Transverse colon (tissue), 4 donors: ENCODE measurements at regions not wholly inside any gene's neighbourhood (a gene's known extent, or its start where the extent isn't known, plus 50 kb on each side); places are given as distances from the start of the nearest gene placed in this dataset.
"Not testable (repeated sequence)": the region's sequence is repeated elsewhere in the genome, so short reads cannot be mapped to it uniquely, and the experiment has no call there.

ENCODE experiments used
- DNase-seq: peaks from one replicate; pipeline ENCODE4 v3.0.0-alpha.2; 2019
- H3K27ac ChIP-seq, 4 donors: fragments of 200-600 bp; sonication (generic); 2 replicates each; pipeline ENCODE4 v1.5.1; 2016 to 2018; ENCODE audit warnings: inconsistent platforms in 4 of 4
- H3K27me3 ChIP-seq: fragments of 200-600 bp; sonication (generic); 2 replicates; pipeline ENCODE4 v1.5.1; 2017; ENCODE audit warnings: inconsistent platforms
- H3K36me3 ChIP-seq, 4 donors: fragments of 200-600 bp; sonication (generic); 2 replicates each; pipeline ENCODE4 v1.5.1; 2017 to 2019; ENCODE audit warnings: inconsistent platforms in 4 of 4
- H3K4me1 ChIP-seq, 4 donors: fragments of 200-600 bp; sonication (generic); 2 replicates each; pipeline ENCODE4 v1.5.1; 2017 to 2020; ENCODE audit warnings: inconsistent platforms in 4 of 4
- H3K4me3 ChIP-seq, 4 donors: fragments of 200-600 bp; sonication (generic); 1 replicate in 1 of 4; 2 replicates in 3 of 4; pipeline versions ENCODE4 v1.5.1 to v1.6.1; 2017 to 2019; ENCODE audit warnings: inconsistent platforms in 4 of 4
- H3K9me3 ChIP-seq, 2 donors: fragments of 200-600 bp; sonication (generic); 2 replicates each; pipeline ENCODE4 v1.5.1; 2017 to 2019; ENCODE audit warnings: inconsistent platforms in 2 of 2
- EP300 ChIP-seq: sonication (generic); formaldehyde crosslinking; IDR thresholded peaks from one replicate; pipeline ENCODE4 v1.6.1; 2017; ENCODE audit warnings: antibody characterized with exemption, low read depth
- POLR2A ChIP-seq: fragments of 450-650 bp; IDR thresholded peaks from one replicate; pipeline ENCODE4 v1.6.1; 2016; ENCODE audit warnings: antibody characterized with exemption, mild to moderate bottlenecking, moderate library complexity
- POLR2AphosphoS5 ChIP-seq, 3 donors: sonication (generic); formaldehyde crosslinking; IDR thresholded peaks; one replicate each; pipeline ENCODE4 v1.6.1; 2016; ENCODE audit warnings: antibody characterized with exemption in 3 of 3
- WGBS, 2 donors: methylation state at CpG; one replicate each; pipeline ENCODE4 v1.1.5; 2018; ENCODE audit warnings: low coverage in 1 of 2; 5-methylcytosine and 5-hydroxymethylcytosine counted together
- in situ Hi-C, 4 donors: fragments of 200-750 bp; cut with MboI; loops; one replicate each; pipeline versions ENCODE4 v1.15.0 to v1.15.1; 2017; ENCODE audit warnings: low sequenced_read_pairs in 3 of 4, low pct_ligation_motif_present in 1 of 4, low pct_unique_long_range_greater_than_20kb in 1 of 4
- intact Hi-C: fragments of 100-400 bp; cut with DNase I; formaldehyde crosslinking; loops from one replicate; pipeline ENCODE4 v1.15.1; 2023; ENCODE audit warnings: low total_unique reads
- TF ChIP-seq, protein P1 (sequence below), 5 experiments: fragments of 200-600 bp in 3 of 5; fragments of 450-650 bp in 2 of 5; sonication (generic) in 3 of 5; IDR thresholded peaks; 1 replicate in 2 of 5; 2 replicates in 3 of 5; pipeline ENCODE4 v1.5.1; 2016 to 2017; ENCODE audit warnings: antibody characterized with exemption in 5 of 5, inconsistent platforms in 3 of 5, mild to moderate bottlenecking in 2 of 5, moderate library complexity in 1 of 5

DNA sequence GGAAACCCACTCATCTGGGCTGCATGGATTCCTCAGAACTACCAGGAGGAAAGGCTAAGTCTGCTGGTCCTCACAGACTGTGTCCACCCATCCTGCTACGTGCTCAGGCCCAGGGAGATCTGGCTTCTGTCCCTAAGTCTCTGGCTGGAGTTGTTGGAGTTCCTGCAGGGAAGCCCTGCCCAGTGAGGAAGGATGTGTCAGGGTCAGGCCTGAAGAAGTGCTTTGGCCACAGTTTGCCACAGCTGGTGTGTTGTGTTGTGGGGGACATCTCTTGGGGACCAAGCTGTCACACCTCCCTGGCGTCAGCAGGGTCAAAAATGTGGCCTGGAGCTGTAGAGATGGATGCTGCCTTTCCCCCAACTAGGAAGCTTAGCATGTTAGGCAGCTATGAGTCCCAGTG lies 684.7 kb downstream of the METTL15 start:
- Histone ChIP-seq H3K27me3 (no peaks in the 10 kb centered on the region), H3K4me1 (no peaks in the 10 kb centered on the region), H3K9me3 (no peaks in the 10 kb centered on the region), H3K36me3 (no peaks in the 10 kb centered on the region), H3K27ac (no peak overlapping the region), H3K4me3 (no peak overlapping the region)
- DNase-seq: no peak
- intact Hi-C loops (no loop called here), in situ Hi-C loops (no loop called here)
- 48% methylated on average over 2 of the region's 2 CpGs; no CpG with 5 or more reads in 1 of the 2 donors for WGBS, 2 donors
- TF ChIP-seq POLR2AphosphoS5 (IDR thresholded peaks at IDR 0.05) (no peak), POLR2A (no peak), EP300 (no peak)
- TF ChIP-seq, protein P1, sequence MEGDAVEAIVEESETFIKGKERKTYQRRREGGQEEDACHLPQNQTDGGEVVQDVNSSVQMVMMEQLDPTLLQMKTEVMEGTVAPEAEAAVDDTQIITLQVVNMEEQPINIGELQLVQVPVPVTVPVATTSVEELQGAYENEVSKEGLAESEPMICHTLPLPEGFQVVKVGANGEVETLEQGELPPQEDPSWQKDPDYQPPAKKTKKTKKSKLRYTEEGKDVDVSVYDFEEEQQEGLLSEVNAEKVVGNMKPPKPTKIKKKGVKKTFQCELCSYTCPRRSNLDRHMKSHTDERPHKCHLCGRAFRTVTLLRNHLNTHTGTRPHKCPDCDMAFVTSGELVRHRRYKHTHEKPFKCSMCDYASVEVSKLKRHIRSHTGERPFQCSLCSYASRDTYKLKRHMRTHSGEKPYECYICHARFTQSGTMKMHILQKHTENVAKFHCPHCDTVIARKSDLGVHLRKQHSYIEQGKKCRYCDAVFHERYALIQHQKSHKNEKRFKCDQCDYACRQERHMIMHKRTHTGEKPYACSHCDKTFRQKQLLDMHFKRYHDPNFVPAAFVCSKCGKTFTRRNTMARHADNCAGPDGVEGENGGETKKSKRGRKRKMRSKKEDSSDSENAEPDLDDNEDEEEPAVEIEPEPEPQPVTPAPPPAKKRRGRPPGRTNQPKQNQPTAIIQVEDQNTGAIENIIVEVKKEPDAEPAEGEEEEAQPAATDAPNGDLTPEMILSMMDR (IDR thresholded peaks at IDR 0.05): no peak

DNA sequence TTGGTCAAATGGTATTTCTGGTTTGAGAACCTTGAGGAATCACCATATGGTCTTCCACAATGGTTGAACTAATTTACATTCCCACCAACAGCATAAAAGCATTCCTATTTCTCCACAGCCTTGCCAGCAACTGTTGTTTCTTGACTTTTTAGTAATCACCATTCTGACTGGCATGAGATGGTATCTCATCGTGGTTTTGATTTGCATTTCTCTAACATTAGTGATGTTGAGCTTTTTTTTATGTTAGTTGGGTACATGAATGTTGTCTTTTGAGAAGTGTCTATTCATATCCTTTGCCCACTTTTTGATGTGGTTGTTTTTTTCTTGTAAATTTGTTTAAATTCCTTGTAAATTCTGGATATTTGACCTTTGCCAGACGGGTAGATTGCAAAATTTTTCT lies 679.7 kb downstream of the METTL15 start:
- DNase-seq, in situ Hi-C loops, H3K9me3 ChIP-seq, H3K4me3 ChIP-seq, intact Hi-C loops, H3K4me1 ChIP-seq, H3K36me3 ChIP-seq, H3K27me3 ChIP-seq, H3K27ac ChIP-seq: not testable (repeated sequence)
- 75 to 79% methylated on average over 2 of the region's 2 CpGs for WGBS, 2 donors

DNA sequence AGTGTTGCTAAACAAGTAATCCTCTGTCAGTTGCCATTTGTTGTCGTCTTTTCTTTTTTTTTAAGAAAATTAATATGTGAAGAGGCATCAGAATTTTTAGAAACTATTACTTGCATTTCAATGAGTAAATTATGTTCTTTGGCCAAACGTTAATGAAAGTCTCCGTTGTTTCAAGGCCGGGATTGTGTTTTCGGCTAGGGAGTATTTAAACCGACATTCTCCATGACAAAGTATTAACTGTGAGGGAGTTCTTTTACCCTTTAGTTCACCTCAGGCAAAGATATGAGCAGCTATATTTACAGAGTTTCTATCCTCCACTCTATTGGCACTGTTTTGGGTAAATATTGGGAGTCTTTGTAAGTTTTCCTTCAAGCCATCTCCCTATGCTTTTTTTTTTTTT lies 668.9 kb downstream of the METTL15 start:
- DNase-seq: no peak
- no peaks in the 10 kb centered on the region for H3K27me3 ChIP-seq
- no peaks in the 10 kb centered on the region for H3K4me1 ChIP-seq
- WGBS, 2 donors: 88 to 92% methylated on average over 6 of the region's 6 CpGs
- TF ChIP-seq POLR2AphosphoS5 (IDR thresholded peaks at IDR 0.05) (no peak), POLR2A (no peak), EP300 (no peak)
- TF ChIP-seq, protein P1 (IDR thresholded peaks at IDR 0.05): no peak
- no peaks in the 10 kb centered on the region for H3K36me3 ChIP-seq
- in situ Hi-C loops: no loop called here
- intact Hi-C loops: no loop called here
- H3K4me3 ChIP-seq: no peak overlapping the region
- H3K9me3 ChIP-seq: peaks cover 0 to 6% of the 10 kb centered on the region in 2 donors
- no peak overlapping the region for H3K27ac ChIP-seq

DNA sequence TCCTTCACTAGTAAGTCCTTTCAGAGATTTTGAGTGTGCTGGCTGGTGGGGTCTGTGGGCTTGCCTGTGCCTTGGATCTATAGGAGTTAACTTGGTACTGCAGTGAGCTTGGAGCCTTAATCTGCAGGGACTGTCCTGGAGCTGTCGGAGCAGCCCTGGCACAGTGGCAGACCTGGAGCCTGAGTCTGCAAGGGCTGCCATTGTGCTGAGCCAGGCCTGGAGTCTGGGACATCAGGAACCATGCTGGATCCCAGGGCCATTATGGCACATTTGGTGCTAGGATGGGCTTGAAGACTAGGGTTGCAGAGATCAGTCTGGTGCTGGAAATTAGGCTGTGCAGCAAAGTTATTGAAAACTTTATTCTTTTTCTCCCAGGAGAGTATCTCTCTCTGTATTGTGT lies 665.4 kb downstream of the METTL15 start:
- no peak for DNase-seq
- Histone ChIP-seq H3K4me1 (no peaks in the 10 kb centered on the region), H3K4me3 (no peak overlapping the region), H3K27ac (no peak overlapping the region), H3K36me3 (no peaks in the 10 kb centered on the region), H3K27me3 (no peaks in the 10 kb centered on the region), H3K9me3 (peaks cover 0 to 6% of the 10 kb centered on the region in 2 donors)
- TF ChIP-seq EP300 (no peak), POLR2AphosphoS5 (IDR thresholded peaks at IDR 0.05) (no peak), POLR2A (no peak)
- TF ChIP-seq, protein P1 (IDR thresholded peaks at IDR 0.05): no peak
- 92% methylated on average over 1 of the region's 1 CpG; no CpG with 5 or more reads in 1 of the 2 donors for WGBS, 2 donors
- intact Hi-C loops: no loop called here
- in situ Hi-C loops: no loop called here

DNA sequence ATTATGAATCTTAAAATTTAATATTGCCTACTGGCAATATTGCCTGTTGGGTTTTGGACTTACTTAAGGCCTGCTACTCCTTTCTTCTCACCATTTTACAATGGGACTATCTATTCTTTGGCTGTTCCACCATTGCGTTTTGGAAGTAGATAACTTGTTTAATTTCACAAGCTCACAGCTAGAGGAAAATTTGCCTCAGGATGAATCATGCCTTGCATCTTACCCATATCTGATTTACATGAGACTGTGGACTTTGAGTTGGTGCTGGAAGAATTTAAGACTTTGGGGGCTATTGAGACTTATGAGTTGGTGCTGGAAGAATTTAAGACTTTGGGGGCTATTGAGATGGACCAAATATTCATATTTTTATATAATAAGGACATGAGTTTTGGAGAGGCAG lies 662.6 kb downstream of the METTL15 start:
- WGBS, 2 donors: 80 to 86% methylated on average over 1 of the region's 1 CpG
- in situ Hi-C loops (no loop called here), intact Hi-C loops (no loop called here)
- TF ChIP-seq, protein P1 (IDR thresholded peaks at IDR 0.05): no peak
- TF ChIP-seq EP300 (no peak), POLR2AphosphoS5 (IDR thresholded peaks at IDR 0.05) (no peak), POLR2A (no peak)
- Histone ChIP-seq H3K4me1 (no peaks in the 10 kb centered on the region), H3K27ac (no peak overlapping the region), H3K36me3 (no peaks in the 10 kb centered on the region), H3K4me3 (no peak overlapping the region), H3K9me3 (peaks cover 0 to 6% of the 10 kb centered on the region in 2 donors), H3K27me3 (no peaks in the 10 kb centered on the region)
- no peak for DNase-seq
